ENCODE measurements at regions not wholly inside any gene's neighbourhood (a gene's known extent, or its start where the extent isn't known, plus 50 kb on each side); places are given as distances from the start of the nearest gene placed in this dataset.

DNA sequence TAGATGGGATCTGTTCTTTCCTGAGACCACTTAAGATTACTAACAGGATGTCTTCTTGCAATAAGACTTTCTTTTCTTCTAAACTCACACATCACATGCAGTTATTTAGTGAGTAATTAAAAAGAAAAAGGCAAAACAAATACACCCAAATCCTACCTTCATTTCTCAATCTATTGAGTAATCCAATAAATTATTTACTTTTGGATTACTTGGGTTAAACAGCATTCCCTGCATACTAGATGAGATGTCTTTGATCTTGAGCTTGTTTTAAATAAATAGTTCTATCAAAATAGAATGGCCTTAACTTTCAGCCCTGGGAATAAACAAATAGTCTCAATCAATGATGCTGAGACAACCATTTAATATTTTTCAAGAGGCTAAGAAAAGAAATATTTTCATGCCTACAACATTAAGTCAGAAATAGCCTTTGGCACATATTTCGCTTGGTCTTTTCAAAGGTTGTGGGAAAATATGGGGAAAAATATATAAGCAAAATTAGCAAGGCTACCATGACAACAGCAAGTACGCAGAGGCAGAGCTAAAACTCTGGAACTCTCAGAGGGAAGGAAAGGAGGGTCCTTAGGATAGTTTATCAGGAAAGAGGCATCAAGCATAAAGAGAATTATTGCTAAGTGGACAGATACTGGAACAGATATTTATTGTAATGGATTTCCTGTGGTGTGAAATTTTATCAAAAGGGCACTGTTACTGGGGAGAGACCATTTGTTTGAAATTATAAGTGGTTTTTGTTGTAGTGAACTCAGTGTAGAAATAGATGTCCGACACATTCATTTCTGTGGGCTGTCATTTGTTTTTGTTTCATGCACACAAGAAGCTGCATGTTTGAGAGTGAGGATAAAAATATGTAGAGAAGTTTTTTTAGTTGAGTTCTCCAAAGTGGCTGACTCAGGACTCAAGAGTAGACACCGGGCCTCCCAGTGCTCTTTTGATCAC is 70.2 kb upstream of the CDH6 start:
- no peak for TF ChIP-seq PPARA (CRISPR knock-in tag; IDR thresholded peaks at IDR 0.05; ENCODE audit: borderline replicate concordance)
- TF ChIP-seq ARNTL (CRISPR knock-in tag; IDR thresholded peaks at IDR 0.05; ENCODE audit: borderline replicate concordance, low read depth), result no peak
- no peak for TF ChIP-seq ZNF8 (CRISPR knock-in tag; IDR thresholded peaks at IDR 0.05)
- TF ChIP-seq ZC3H10 (CRISPR knock-in tag; IDR thresholded peaks at IDR 0.05), result no peak
- TF ChIP-seq TCF4 (CRISPR knock-in tag; IDR thresholded peaks at IDR 0.05; ENCODE audit: borderline replicate concordance), result no peak
- TF ChIP-seq ZFP30 (CRISPR knock-in tag; IDR thresholded peaks at IDR 0.05), result no peak
- no peak for TF ChIP-seq ISL1 (CRISPR knock-in tag; IDR thresholded peaks at IDR 0.05)

Data from SK-N-SH treated with all-trans-retinoic acid at 6 μM for 48 hours (cell line).